ENCODE measurements at regions not wholly inside any gene's neighbourhood (a gene's known extent, or its start where the extent isn't known, plus 50 kb on each side); places are given as distances from the start of the nearest gene placed in this dataset.

- TF ChIP-seq CTCF (IDR thresholded peaks at IDR 0.05) (no peak), POLR2A (IDR thresholded peaks at IDR 0.05) (no peak)
These were observed 177.6 kb upstream of the MVB12B start for GRCh38 chr9:126148994-126149393.
